Central memory CD8-positive, alpha-beta T cell (primary cell): ENCODE measurements at regions not wholly inside any gene's neighbourhood (a gene's known extent, or its start where the extent isn't known, plus 50 kb on each side); places are given as distances from the start of the nearest gene placed in this dataset.

Source experiments
- ATAC-seq: fragments of 150-1000 bp; cut with Tn5 transposase; replicated peaks from 2 replicates; pipeline ENCODE4 v1.10.0; 2022; ENCODE audit warnings: mild to moderate bottlenecking, moderate FRiP score, moderate number of reproducible peaks; ENCODE audit not compliant: poor library complexity, severe bottlenecking; ENCODE audit errors: extremely low read depth
- DNase-seq, 2 donors: peaks; one replicate each; pipeline ENCODE4 v3.0.0; 2021; ENCODE audit warnings: low spot score in 2 of 2
- H3K27ac Mint-ChIP-seq: one replicate; pipeline ENCODE4 v1.8.0; 2022; ENCODE audit warnings: low read depth, mild to moderate bottlenecking, moderate library complexity, mixed read lengths
- H3K27me3 Mint-ChIP-seq: one replicate; pipeline ENCODE4 v1.8.0; 2022; ENCODE audit warnings: mixed read lengths
- H3K36me3 Mint-ChIP-seq: one replicate; pipeline ENCODE4 v1.8.0; 2022; ENCODE audit warnings: mild to moderate bottlenecking, moderate library complexity, mixed read lengths; ENCODE audit not compliant: insufficient read depth
- H3K4me1 Mint-ChIP-seq: one replicate; pipeline ENCODE4 v1.8.0; 2022; ENCODE audit warnings: mixed read lengths
- H3K4me3 Mint-ChIP-seq: one replicate; pipeline ENCODE4 v1.8.0; 2022; ENCODE audit warnings: mild to moderate bottlenecking, moderate library complexity, mixed read lengths
- H3K9me3 Mint-ChIP-seq: one replicate; pipeline ENCODE4 v1.8.0; 2022; ENCODE audit warnings: mixed read lengths

DNA sequence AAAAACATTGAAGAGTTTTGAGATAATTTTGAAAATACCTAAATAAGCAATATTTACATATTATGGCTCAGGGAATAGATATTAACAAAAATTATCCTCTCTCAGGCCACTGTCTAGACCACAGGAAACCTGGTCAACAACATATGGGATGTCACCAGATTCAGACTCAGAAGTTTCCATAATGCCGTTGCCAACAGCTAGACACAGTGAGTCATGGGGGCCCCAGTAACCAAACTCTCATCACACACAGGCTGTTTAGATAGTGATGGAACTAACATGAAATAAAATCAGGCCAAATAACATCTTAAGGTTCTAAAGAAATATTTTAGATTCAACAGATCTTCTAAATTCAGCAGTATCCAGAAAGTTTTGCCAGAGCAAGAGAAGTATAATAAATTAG lies 681.7 kb upstream of the ADAMTS5 start:
- Mint-ChIP-seq H3K36me3 (no peaks in the 10 kb centered on the region), H3K4me3 (no peak overlapping the region), H3K27me3 (no peaks in the 10 kb centered on the region), H3K9me3 (peaks cover 10% of the 10 kb centered on the region), H3K4me1 (no peaks in the 10 kb centered on the region), H3K27ac (no peak overlapping the region)
- no peak for ATAC-seq
- no peak for DNase-seq

DNA sequence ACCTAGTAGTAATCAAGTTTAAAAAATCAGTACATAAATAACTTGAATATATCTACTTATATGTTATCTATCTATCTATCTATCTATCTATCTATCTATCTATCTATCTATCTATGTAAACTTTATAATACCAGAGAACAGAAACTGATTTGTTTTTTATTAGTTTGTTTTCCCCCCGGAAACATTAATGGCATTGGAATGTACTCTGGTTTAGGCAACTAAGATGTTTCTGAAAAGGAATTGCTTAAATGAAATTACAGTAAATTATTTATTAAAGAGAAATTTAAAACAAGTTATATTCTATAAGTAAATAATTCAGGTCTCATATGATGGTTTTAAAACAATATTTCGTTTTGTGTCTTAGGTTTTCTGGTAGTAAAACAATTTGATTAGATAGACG lies 681.0 kb upstream of the ADAMTS5 start:
- ATAC-seq (no peak), DNase-seq (no peak)
- no peaks in the 10 kb centered on the region for H3K4me1 Mint-ChIP-seq
- no peaks in the 10 kb centered on the region for H3K27me3 Mint-ChIP-seq
- H3K36me3 Mint-ChIP-seq: no peaks in the 10 kb centered on the region
- no peak overlapping the region for H3K27ac Mint-ChIP-seq
- no peak overlapping the region for H3K4me3 Mint-ChIP-seq
- H3K9me3 Mint-ChIP-seq: peaks cover 11% of the 10 kb centered on the region

DNA sequence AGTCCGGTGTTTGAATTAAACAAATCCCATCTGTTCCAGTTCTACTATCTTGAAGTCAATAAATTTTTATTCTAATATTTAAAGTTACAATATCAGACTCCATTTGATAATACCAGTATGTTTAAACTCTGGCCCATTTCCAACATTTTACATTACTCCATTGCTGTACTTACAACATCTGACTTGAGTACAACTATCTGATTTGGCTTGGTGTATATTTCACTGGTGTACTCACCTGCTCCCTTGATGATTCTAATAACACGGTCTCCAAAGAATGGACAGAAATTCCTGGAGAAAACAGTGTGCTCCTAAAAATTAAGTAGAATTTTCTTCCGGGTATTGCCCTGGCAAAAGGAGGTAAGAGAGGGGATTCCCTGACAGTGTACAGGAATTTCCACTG lies 680.5 kb upstream of the ADAMTS5 start:
- DNase-seq: no peak

DNA sequence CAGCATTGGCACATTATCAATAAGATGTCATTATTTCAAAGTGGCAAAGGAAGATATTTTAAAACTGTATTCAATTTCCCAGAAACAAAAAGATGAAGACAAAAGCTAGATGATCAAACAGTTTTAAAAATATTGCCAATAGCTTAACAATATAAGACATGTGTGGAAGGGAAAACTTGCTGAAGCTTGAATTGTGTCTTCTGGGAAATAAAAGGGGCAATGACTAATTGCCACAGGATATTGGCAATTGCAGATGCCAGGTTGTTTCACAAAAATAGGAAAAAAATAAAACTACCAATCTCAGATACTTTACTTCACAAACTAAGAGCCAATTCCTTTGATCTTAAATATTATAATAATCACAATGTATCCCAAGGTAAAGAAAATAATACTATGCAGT lies 679.8 kb upstream of the ADAMTS5 start:
- Mint-ChIP-seq H3K9me3 (peaks cover 11% of the 10 kb centered on the region), H3K27ac (no peak overlapping the region), H3K27me3 (no peaks in the 10 kb centered on the region), H3K4me3 (no peak overlapping the region), H3K4me1 (no peaks in the 10 kb centered on the region), H3K36me3 (no peaks in the 10 kb centered on the region)
- DNase-seq: no peak
- no peak for ATAC-seq

More for the DNA sequence above, 680.5 kb upstream of the ADAMTS5 start:
- no peaks in the 10 kb centered on the region for H3K27me3 Mint-ChIP-seq
- H3K4me1 Mint-ChIP-seq: no peaks in the 10 kb centered on the region
- ATAC-seq: no peak
- no peak overlapping the region for H3K4me3 Mint-ChIP-seq
- no peak overlapping the region for H3K27ac Mint-ChIP-seq
- H3K9me3 Mint-ChIP-seq: peaks cover 11% of the 10 kb centered on the region
- H3K36me3 Mint-ChIP-seq: no peaks in the 10 kb centered on the region

DNA sequence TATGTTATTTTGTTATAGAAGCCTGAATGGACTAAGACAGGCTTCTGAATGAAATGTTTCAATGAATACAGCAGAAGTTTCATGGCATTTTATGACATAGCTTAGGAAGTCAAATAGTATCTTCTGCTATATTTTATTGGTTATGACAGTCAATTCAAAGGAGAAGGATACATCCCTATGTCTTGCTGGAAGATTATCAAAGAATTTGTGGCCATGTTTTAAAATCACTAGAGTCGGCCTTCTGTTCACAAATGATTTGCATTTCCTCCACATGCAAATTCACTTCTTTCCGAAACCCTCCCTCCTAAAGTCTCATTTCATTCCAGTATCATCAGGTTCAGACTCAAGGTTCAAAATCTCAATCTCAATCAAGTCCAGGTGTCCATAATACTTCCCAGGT lies 679.2 kb upstream of the ADAMTS5 start:
- H3K27me3 Mint-ChIP-seq: no peaks in the 10 kb centered on the region
- DNase-seq (no peak), ATAC-seq (no peak)
- H3K4me3 Mint-ChIP-seq: no peak overlapping the region
- peaks cover 11% of the 10 kb centered on the region for H3K9me3 Mint-ChIP-seq
- H3K36me3 Mint-ChIP-seq: no peaks in the 10 kb centered on the region
- H3K4me1 Mint-ChIP-seq: no peaks in the 10 kb centered on the region
- no peak overlapping the region for H3K27ac Mint-ChIP-seq

DNA sequence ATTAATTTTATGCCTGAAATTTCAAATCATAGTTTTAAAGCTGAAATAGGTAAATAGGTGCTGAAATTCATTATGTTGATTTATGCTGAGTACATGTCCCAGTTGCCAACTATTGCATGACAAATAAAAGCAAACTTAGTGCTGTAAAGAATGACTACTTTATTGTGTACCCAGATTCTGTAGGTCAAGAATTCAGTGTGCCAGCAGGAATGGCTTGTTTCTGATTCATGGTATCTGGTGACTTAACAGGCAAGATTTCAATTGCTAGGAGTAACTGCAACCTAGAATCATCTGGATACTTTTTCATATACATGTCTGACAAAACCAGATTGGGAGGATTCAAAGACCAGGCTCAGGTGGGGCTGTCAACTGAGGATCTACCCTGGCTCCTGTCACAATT lies 678.4 kb upstream of the ADAMTS5 start:
- Mint-ChIP-seq H3K27me3 (no peaks in the 10 kb centered on the region), H3K27ac (no peak overlapping the region), H3K4me3 (no peak overlapping the region), H3K4me1 (no peaks in the 10 kb centered on the region), H3K9me3 (peaks cover 11% of the 10 kb centered on the region), H3K36me3 (no peaks in the 10 kb centered on the region)
- ATAC-seq (no peak), DNase-seq (no peak)

DNA sequence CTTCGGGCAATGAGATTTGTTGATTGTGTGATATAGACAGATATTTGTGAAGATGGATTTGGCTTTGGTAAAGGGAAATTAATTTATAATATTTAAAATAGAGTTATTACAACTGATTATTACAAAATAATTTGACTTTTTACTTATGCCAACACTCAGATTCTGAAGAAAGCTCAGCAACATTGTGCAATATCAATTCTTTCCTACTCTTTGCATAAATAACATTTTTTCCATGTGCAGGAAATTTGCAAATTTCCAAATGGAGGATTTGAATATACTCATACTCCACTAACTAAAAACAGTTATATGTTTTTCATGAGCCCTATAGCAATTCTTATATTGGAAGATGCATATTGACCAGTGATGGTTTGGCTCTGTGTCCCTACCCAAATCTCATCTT lies 676.4 kb upstream of the ADAMTS5 start:
- Mint-ChIP-seq H3K9me3 (peaks cover 11% of the 10 kb centered on the region), H3K4me1 (no peaks in the 10 kb centered on the region), H3K27me3 (no peaks in the 10 kb centered on the region), H3K4me3 (no peak overlapping the region), H3K27ac (no peak overlapping the region), H3K36me3 (no peaks in the 10 kb centered on the region)
- ATAC-seq (no peak), DNase-seq (no peak)

DNA sequence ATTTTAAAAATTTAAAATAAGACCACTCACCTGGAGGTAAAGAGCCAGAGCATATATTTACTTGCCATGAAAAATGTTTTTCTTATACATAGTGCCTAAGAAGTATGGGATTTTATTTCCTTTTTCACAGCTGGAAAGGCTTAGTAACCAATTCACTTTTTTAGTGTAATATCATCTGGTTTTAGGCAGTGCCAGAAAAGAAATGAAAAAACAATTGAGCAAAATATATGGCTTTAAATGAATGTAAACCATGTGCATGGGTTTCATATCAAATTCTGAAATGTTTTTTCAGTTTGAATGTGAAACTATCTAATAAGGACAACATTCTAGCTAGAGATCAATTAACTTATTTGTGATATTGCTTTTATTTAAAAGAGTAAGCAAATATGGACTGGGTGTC lies 672.4 kb upstream of the ADAMTS5 start:
- no peak overlapping the region for H3K4me3 Mint-ChIP-seq
- H3K9me3 Mint-ChIP-seq: peaks cover 23% of the 10 kb centered on the region
- H3K4me1 Mint-ChIP-seq: no peaks in the 10 kb centered on the region
- H3K27me3 Mint-ChIP-seq: no peaks in the 10 kb centered on the region
- H3K36me3 Mint-ChIP-seq: no peaks in the 10 kb centered on the region
- ATAC-seq: no peak
- H3K27ac Mint-ChIP-seq: no peak overlapping the region
- no peak for DNase-seq

DNA sequence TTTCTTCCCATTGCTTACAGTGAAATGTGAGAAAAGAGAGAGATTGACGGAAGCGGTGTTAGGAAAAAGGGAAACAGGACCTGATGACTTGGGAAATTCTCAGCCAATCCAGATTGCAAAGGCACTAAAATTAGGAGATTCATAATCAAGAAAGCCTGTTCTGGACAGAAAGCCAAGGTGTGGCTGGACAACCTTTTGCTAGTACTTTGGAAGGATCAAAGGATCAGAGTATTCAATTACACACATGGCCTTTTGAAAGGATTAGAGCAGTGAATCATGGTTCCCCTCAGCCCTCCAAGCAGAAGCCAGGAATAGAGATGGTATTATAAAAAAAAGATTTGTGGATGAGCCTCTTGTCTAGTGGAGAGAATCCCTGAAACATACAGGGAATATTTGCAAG lies 669.8 kb upstream of the ADAMTS5 start:
- H3K4me1 Mint-ChIP-seq: no peaks in the 10 kb centered on the region
- no peak for DNase-seq
- H3K36me3 Mint-ChIP-seq: no peaks in the 10 kb centered on the region
- H3K4me3 Mint-ChIP-seq: no peak overlapping the region
- H3K27me3 Mint-ChIP-seq: no peaks in the 10 kb centered on the region
- no peak for ATAC-seq
- peaks cover 18% of the 10 kb centered on the region for H3K9me3 Mint-ChIP-seq
- H3K27ac Mint-ChIP-seq: no peak overlapping the region

DNA sequence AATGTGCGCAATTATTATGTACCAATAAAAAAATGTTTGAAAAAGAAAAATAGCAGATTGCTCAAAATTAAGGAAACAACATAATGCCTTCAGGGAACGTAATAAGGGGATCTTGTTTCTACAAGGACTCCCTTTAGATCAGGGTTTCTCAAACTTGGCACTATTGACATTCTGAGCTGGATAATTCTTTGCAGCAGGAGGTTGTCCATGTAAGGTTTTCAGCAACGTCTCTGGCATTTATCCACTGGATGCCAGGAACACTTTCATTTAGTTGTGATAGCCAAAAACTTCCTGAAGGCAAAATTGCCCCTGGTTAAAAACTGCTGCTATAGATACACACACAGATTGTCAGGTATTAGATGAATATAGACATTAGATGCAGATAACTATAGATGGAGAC lies 666.7 kb upstream of the ADAMTS5 start:
- DNase-seq (no peak), ATAC-seq (no peak)
- Mint-ChIP-seq H3K36me3 (no peaks in the 10 kb centered on the region), H3K27me3 (no peaks in the 10 kb centered on the region), H3K9me3 (peaks cover 19% of the 10 kb centered on the region), H3K4me1 (no peaks in the 10 kb centered on the region), H3K4me3 (no peak overlapping the region), H3K27ac (no peak overlapping the region)

DNA sequence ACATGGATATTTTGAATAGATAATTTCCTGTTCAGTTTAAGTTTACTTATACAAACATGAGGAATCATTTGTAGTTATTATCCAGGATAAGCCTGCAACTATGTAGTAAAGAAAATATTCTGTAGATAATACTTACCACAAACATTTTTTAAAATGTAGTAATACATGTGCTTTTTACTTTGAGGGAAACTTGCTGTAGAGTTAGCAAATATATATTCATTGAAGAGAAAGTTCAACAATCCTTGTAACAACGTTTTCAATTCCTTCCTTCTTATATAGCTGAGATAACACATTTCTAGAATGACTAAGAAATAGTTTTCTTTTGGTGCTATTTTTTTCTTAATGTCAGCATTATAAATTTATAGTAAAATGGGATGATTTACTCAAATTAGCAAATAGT lies 664.6 kb upstream of the ADAMTS5 start:
- ATAC-seq (no peak), DNase-seq (no peak)
- Mint-ChIP-seq H3K4me1 (no peaks in the 10 kb centered on the region), H3K4me3 (no peak overlapping the region), H3K36me3 (no peaks in the 10 kb centered on the region), H3K27ac (no peak overlapping the region), H3K27me3 (no peaks in the 10 kb centered on the region), H3K9me3 (peaks cover 16% of the 10 kb centered on the region)

DNA sequence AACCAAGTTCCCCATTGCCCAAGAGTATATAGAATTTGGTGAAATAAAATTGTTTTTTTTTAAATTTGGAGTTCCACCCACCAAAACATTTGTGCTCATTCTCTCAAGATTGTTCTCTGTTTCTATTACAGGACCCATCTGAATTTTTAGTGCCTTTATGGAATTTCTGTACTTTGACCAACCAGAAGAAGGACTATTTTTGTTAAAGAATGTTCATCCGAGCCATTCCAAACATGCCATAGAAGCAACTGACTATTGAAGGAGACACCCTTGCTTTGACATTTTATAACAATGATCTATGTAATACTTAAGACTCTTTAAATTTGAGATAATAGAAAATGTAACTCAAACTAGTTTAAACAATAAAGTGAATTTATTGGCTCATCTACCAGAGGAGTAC lies 655.7 kb upstream of the ADAMTS5 start:
- Mint-ChIP-seq H3K4me1 (no peaks in the 10 kb centered on the region), H3K36me3 (no peaks in the 10 kb centered on the region), H3K27me3 (no peaks in the 10 kb centered on the region), H3K4me3 (no peak overlapping the region), H3K27ac (no peak overlapping the region), H3K9me3 (peaks cover 19% of the 10 kb centered on the region)
- no peak for ATAC-seq
- DNase-seq: no peak

DNA sequence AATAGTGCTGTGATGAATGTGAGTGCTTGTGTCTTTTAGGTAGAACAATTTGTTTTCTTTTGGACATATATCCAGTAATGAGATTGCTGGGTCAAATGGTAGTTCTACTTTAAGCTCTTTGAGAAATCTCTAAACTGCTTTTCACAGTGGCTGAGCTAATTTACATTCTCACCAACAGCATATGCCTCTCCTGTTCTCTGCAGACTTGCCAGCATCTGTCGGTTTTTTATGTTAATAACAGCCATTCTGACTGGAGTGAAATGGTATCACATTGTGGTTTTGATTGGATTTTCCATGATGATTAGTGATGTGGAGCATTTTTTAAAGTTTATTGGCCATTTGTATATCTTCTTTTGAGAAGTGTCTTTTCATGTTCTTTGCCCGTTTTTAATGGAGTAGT lies 647.3 kb upstream of the ADAMTS5 start:
- H3K27ac Mint-ChIP-seq: no peak overlapping the region
- H3K4me3 Mint-ChIP-seq: no peak overlapping the region
- no peaks in the 10 kb centered on the region for H3K27me3 Mint-ChIP-seq
- peaks cover 20% of the 10 kb centered on the region for H3K9me3 Mint-ChIP-seq
- DNase-seq: no peak
- no peaks in the 10 kb centered on the region for H3K36me3 Mint-ChIP-seq
- no peaks in the 10 kb centered on the region for H3K4me1 Mint-ChIP-seq
- ATAC-seq: no peak

DNA sequence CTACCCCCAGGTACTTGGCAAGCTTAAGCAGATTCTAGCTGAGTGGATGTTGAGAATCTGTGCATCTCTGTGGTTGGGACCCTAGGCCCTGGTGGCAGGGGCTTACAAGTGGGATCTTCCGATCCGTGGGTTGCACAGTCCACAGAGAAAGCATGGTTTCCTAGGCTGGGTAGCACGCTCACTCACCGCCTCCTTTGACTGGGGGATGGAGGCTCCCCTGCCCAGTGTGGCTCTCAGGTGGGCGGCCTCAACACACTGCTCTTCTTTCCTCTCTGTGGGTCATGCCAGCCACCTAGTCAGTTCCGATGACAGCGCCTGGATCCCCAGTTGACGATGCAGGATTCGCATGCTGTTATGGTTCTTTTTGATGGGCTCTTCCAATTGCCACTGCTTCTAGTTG lies 639.5 kb upstream of the ADAMTS5 start:
- ATAC-seq (no peak), DNase-seq (no peak)
- Mint-ChIP-seq H3K4me3 (no peak overlapping the region), H3K27me3 (no peaks in the 10 kb centered on the region), H3K9me3 (peaks cover 28% of the 10 kb centered on the region), H3K36me3 (no peaks in the 10 kb centered on the region), H3K4me1 (no peaks in the 10 kb centered on the region), H3K27ac (no peak overlapping the region)
